Endothelial cell of umbilical vein (primary cell): ENCODE measurements at regions not wholly inside any gene's neighbourhood (a gene's known extent, or its start where the extent isn't known, plus 50 kb on each side); places are given as distances from the start of the nearest gene placed in this dataset.

Source experiments
- BruUV-seq: library from RNA; stranded (reverse); fragments of 400-500 nt; replicated peaks from 2 replicates; lab custom pipeline; 2021; lab: Mats Ljungman, UMichigan
- CTCF ChIA-PET: fragments of 300-600, 350-600 bp; sonication (Branson Sonifier 250); formaldehyde crosslinking; loops from one replicate; lab custom pipeline; 2021; ENCODE audit warnings: antibody characterized with exemption, inconsistent platforms; lab: Charles Lee
- POLR2A ChIA-PET: fragments of 300-600, 350-600 bp; sonication (Branson Sonifier 250); formaldehyde crosslinking; loops from one replicate; lab custom pipeline; 2021; ENCODE audit warnings: antibody characterized with exemption, inconsistent platforms; lab: Charles Lee
- DNase-seq: peaks from one replicate; pipeline ENCODE4 v3.0.0-alpha.2; 2011; ENCODE audit warnings: low read depth, low spot score
- FAIRE-seq: peaks from 2 replicates; lab custom pipeline; 2011; peaks lifted over from hg19 to GRCh38; lab: Jason Lieb, UNC
- H2AFZ ChIP-seq: 2 replicates; pipeline ENCODE4 v1.6.0; 2012; ENCODE audit warnings: low read depth, low read length, control low read depth, inconsistent platforms
- H3K27ac ChIP-seq: 2 replicates; pipeline ENCODE4 v1.5.1; 2011; ENCODE audit warnings: low read depth, mild to moderate bottlenecking, control low read depth, low read length, moderate library complexity; ENCODE audit not compliant: insufficient read depth
- H3K27me3 ChIP-seq, 2 experiments: 2 replicates each; pipeline versions ENCODE4 v1.6.0 to v1.6.1; 2011; ENCODE audit warnings: low read length in 2 of 2, mixed read lengths in 1 of 2; ENCODE audit not compliant: control insufficient read depth in 2 of 2, insufficient read depth in 2 of 2
- H3K36me3 ChIP-seq, 2 experiments: 2 replicates in 1 of 2; 3 replicates in 1 of 2; pipeline ENCODE4 v1.5.1; 2011; ENCODE audit warnings: low read length in 2 of 2, mild to moderate bottlenecking in 1 of 2, moderate library complexity in 1 of 2; ENCODE audit not compliant: control insufficient read depth in 2 of 2, insufficient read depth in 2 of 2; ENCODE audit errors: extremely low read depth in 1 of 2
- H3K4me1 ChIP-seq: 3 replicates; pipeline ENCODE4 v1.5.1; 2011; ENCODE audit warnings: mild to moderate bottlenecking, low read length; ENCODE audit not compliant: control insufficient read depth, insufficient read depth; ENCODE audit errors: extremely low read depth
- H3K4me2 ChIP-seq: 2 replicates; pipeline ENCODE4 v1.6.1; 2011; ENCODE audit warnings: low read length, control low read depth, mixed read lengths; ENCODE audit not compliant: insufficient read depth
- H3K4me3 ChIP-seq, 3 experiments: fragments of 200-600 bp in 1 of 3; sonication (generic), shearing (Covaris generic) in 1 of 3; replicated peaks in 1 of 3; 2 replicates each; pipeline ENCODE4 v1.5.1; 2011 to 2016; ENCODE audit warnings: control low read depth in 3 of 3, low read length in 3 of 3, mild to moderate bottlenecking in 2 of 3, inconsistent platforms in 1 of 3, low read depth in 1 of 3, moderate library complexity in 1 of 3; ENCODE audit not compliant: insufficient read depth in 1 of 3
- H3K79me2 ChIP-seq: 2 replicates; pipeline ENCODE4 v1.6.0; 2012; ENCODE audit warnings: low read length, inconsistent platforms; ENCODE audit not compliant: control insufficient read depth, insufficient read depth
- H3K9ac ChIP-seq: replicated peaks from 2 replicates; pipeline ENCODE3; 2011; ENCODE audit warnings: low read length, control low read depth; ENCODE audit not compliant: insufficient read depth; ENCODE audit errors: extremely low read depth
- H3K9me1 ChIP-seq: replicated peaks from 3 replicates; pipeline ENCODE4 v1.6.0; 2011; ENCODE audit warnings: mild to moderate bottlenecking, low read length; ENCODE audit not compliant: control insufficient read depth, insufficient read depth; ENCODE audit errors: extremely low read depth
- H3K9me3 ChIP-seq: replicated peaks from 2 replicates; pipeline ENCODE4 v1.5.1; 2012; ENCODE audit warnings: low read length, inconsistent platforms; ENCODE audit not compliant: control insufficient read depth, insufficient read depth
- H4K20me1 ChIP-seq: replicated peaks from 2 replicates; pipeline ENCODE3; 2011; ENCODE audit warnings: mild to moderate bottlenecking, low read length; ENCODE audit not compliant: control insufficient read depth, insufficient read depth; ENCODE audit errors: extremely low read depth
- CTCF ChIP-seq, 2 donors: IDR thresholded peaks; 1 replicate in 1 of 2; 2 replicates in 1 of 2; pipeline ENCODE4 v1.5.1; 2011; ENCODE audit warnings: low read length in 2 of 2, mild to moderate bottlenecking in 2 of 2, moderate library complexity in 2 of 2, control low read depth in 1 of 2, inconsistent platforms in 1 of 2, low read depth in 1 of 2; ENCODE audit not compliant: insufficient read depth in 1 of 2; ENCODE audit errors: extremely low read depth in 1 of 2
- EZH2 ChIP-seq: IDR thresholded peaks from 2 replicates; pipeline ENCODE4 v1.6.1; 2012; ENCODE audit warnings: borderline replicate concordance, low read depth, mild to moderate bottlenecking, moderate library complexity, low read length, inconsistent platforms; ENCODE audit not compliant: severe bottlenecking
- FOS ChIP-seq: IDR thresholded peaks from 2 replicates; pipeline ENCODE4 v1.6.1; 2011; ENCODE audit warnings: mild to moderate bottlenecking, low read length, moderate library complexity, borderline replicate concordance; ENCODE audit not compliant: insufficient read depth
- GATA2 ChIP-seq: IDR thresholded peaks from 2 replicates; pipeline ENCODE4 v1.7.0; 2011; ENCODE audit warnings: low read depth, mild to moderate bottlenecking, moderate library complexity, mixed read lengths, low read length; ENCODE audit not compliant: insufficient read length, insufficient read depth
- JUN ChIP-seq: IDR thresholded peaks from 2 replicates; pipeline ENCODE4 v1.6.1; 2011; ENCODE audit warnings: borderline replicate concordance, low read depth; ENCODE audit not compliant: insufficient read length, insufficient read depth
- MAX ChIP-seq: IDR thresholded peaks from 2 replicates; pipeline ENCODE4 v1.6.1; 2011; ENCODE audit not compliant: insufficient read depth, insufficient read length
- MYC ChIP-seq: IDR thresholded peaks from one replicate; pipeline ENCODE4 v1.6.1; 2011; ENCODE audit warnings: mild to moderate bottlenecking, low read depth, low read length
- POLR2A ChIP-seq: IDR thresholded peaks from 2 replicates; pipeline ENCODE4 v1.6.1; 2012; ENCODE audit warnings: low read depth, mild to moderate bottlenecking, control low read depth, low read length
- POLR2AphosphoS5 ChIP-seq: IDR thresholded peaks from 2 replicates; pipeline ENCODE4 v1.6.1; 2012; ENCODE audit warnings: low read depth, mild to moderate bottlenecking, control low read depth, low read length, moderate library complexity; ENCODE audit not compliant: insufficient read depth
- dilution Hi-C: fragments of 300-500 bp; cut with MboI; formaldehyde crosslinking; loops from one replicate; pipeline ENCODE4 v1.15.0; 2019; ENCODE audit warnings: low sequenced_read_pairs; ENCODE audit not compliant: extremely low pct_ligation_motif_present
- intact Hi-C: fragments of 100-400 bp; cut with micrococcal nuclease; formaldehyde crosslinking; loops from one replicate; pipeline ENCODE4 v1.10.0; 2022

- DNase-seq: no peak
- H2AFZ ChIP-seq: no peak overlapping the region
- FAIRE-seq: no peak
- no peak overlapping the region for H3K9ac ChIP-seq
- dilution Hi-C loops (no loop called here), intact Hi-C loops (no loop called here)
- H3K9me3 ChIP-seq: no peaks in the 10 kb centered on the region
- H3K4me1 ChIP-seq: no peaks in the 10 kb centered on the region
- POLR2A ChIA-PET: no interaction called here
- no peaks in the 10 kb centered on the region for H3K9me1 ChIP-seq
- no peak overlapping the region for H3K27ac ChIP-seq
- H3K4me2 ChIP-seq: no peak overlapping the region
- H3K27me3 ChIP-seq: peaks cover 0 to 4% of the 10 kb centered on the region in 2 experiments
- H3K79me2 ChIP-seq: no peaks in the 10 kb centered on the region
- no peaks in the 10 kb centered on the region for H3K36me3 ChIP-seq
- no TSS peak for BruUV-seq
- no peak overlapping the region for H3K4me3 ChIP-seq
- H4K20me1 ChIP-seq: no peaks in the 10 kb centered on the region
- CTCF ChIA-PET: no interaction called here
- TF ChIP-seq GATA2: no peak
- no peak for TF ChIP-seq POLR2A
- TF ChIP-seq POLR2AphosphoS5: no peak
- TF ChIP-seq EZH2: no peak
- no peak for TF ChIP-seq MYC
- no peak for TF ChIP-seq FOS
- no peak for TF ChIP-seq JUN
- no peak for TF ChIP-seq MAX
- no peak for TF ChIP-seq CTCF (IDR thresholded peaks at IDR 0.05; ENCODE audit: extremely low read depth in 1 of 2, insufficient read depth in 1 of 2, low read depth in 1 of 2, low read length in 2 of 2)
These were observed 419.1 kb upstream of the CDIN1 start for GRCh38 chr15:36160351-36160750.
